IMR-90 (cell line): ENCODE measurements at regions not wholly inside any gene's neighbourhood (a gene's known extent, or its start where the extent isn't known, plus 50 kb on each side); places are given as distances from the start of the nearest gene placed in this dataset.

ENCODE experiments used
- ATAC-seq: fragments of 200-7000 bp; cut with Tn5 transposase; 2 replicates; pipeline ENCODE4 v1.9.1; 2020; ENCODE audit warnings: low read depth, mild to moderate bottlenecking, moderate library complexity
- BruUV-seq: library from RNA; stranded (reverse); fragments of 400-500 nt; replicated peaks from 2 replicates; lab custom pipeline; 2021; lab: Mats Ljungman, UMichigan
- CTCF ChIA-PET: fragments of 300-600 bp; formaldehyde crosslinking; extraction: SDS; loops from one replicate; lab custom pipeline; 2021; ENCODE audit warnings: antibody characterized with exemption; lab: Yijun Ruan, JAX
- POLR2A ChIA-PET: fragments of 300-600 bp; sonication (Branson Sonifier 250); formaldehyde crosslinking; loops from one replicate; lab custom pipeline; 2022; ENCODE audit warnings: antibody characterized with exemption; ENCODE audit not compliant: unreplicated experiment; lab: Charles Lee
- DNase-seq: peaks from one replicate; pipeline ENCODE4 v3.0.0; 2013
- H2AFZ ChIP-seq: replicated peaks from 2 replicates; pipeline ENCODE3; 2013; ENCODE audit warnings: low read length, mild to moderate bottlenecking; ENCODE audit not compliant: poor library complexity
- H2AK5ac ChIP-seq: 2 replicates; pipeline ENCODE4 v1.6.1; 2013; ENCODE audit warnings: low read depth, low read length, inconsistent platforms
- H2AK9ac ChIP-seq: replicated peaks from 2 replicates; pipeline ENCODE3; 2013; ENCODE audit warnings: mild to moderate bottlenecking, low read depth, low read length, moderate library complexity; ENCODE audit not compliant: poor library complexity
- H2BK120ac ChIP-seq: 2 replicates; pipeline ENCODE4 v1.6.1; 2013; ENCODE audit warnings: low read depth, low read length, inconsistent platforms
- H2BK15ac ChIP-seq: 3 replicates; pipeline ENCODE4 v1.6.1; 2013; ENCODE audit warnings: low read depth, low read length, inconsistent platforms
- H2BK20ac ChIP-seq: 2 replicates; pipeline ENCODE4 v1.6.1; 2013; ENCODE audit warnings: low read depth, mild to moderate bottlenecking, inconsistent platforms, low read length, moderate library complexity
- H2BK5ac ChIP-seq: 2 replicates; pipeline ENCODE4 v1.6.1; 2013; ENCODE audit warnings: mild to moderate bottlenecking, low read depth, low read length, inconsistent platforms; ENCODE audit not compliant: poor library complexity, severe bottlenecking
- H3K14ac ChIP-seq: replicated peaks from 2 replicates; pipeline ENCODE4 v1.6.1; 2013; ENCODE audit warnings: low read depth, low read length, inconsistent platforms
- H3K18ac ChIP-seq: 2 replicates; pipeline ENCODE4 v1.6.1; 2013; ENCODE audit warnings: low read depth, low read length, control low read depth
- H3K23ac ChIP-seq: 2 replicates; pipeline ENCODE4 v1.6.1; 2013; ENCODE audit warnings: low read depth, low read length, inconsistent platforms
- H3K27ac ChIP-seq: 2 replicates; pipeline ENCODE4 v1.5.1; 2013; ENCODE audit warnings: mild to moderate bottlenecking, control low read depth, low read length; ENCODE audit not compliant: insufficient read depth
- H3K27me3 ChIP-seq: 2 replicates; pipeline ENCODE4 v1.6.1; 2013; ENCODE audit warnings: low read length; ENCODE audit not compliant: control insufficient read depth, insufficient read depth
- H3K36me3 ChIP-seq: 2 replicates; pipeline ENCODE4 v1.6.1; 2013; ENCODE audit warnings: low read length, mixed read lengths; ENCODE audit not compliant: control insufficient read depth, insufficient read depth
- H3K4ac ChIP-seq: 2 replicates; pipeline ENCODE4 v1.6.1; 2013; ENCODE audit warnings: low read depth, low read length, inconsistent platforms
- H3K4me1 ChIP-seq: 2 replicates; pipeline ENCODE4 v1.6.1; 2013; ENCODE audit warnings: low read length, mixed read lengths; ENCODE audit not compliant: control insufficient read depth, insufficient read depth
- H3K4me2 ChIP-seq: 2 replicates; pipeline ENCODE4 v1.6.1; 2013; ENCODE audit warnings: low read depth, mild to moderate bottlenecking, control low read depth, low read length, moderate library complexity
- H3K4me3 ChIP-seq: 2 replicates; pipeline ENCODE4 v1.5.1; 2013; ENCODE audit warnings: low read depth, mild to moderate bottlenecking, control low read depth, low read length, moderate library complexity; ENCODE audit not compliant: insufficient read depth
- H3K56ac ChIP-seq: 2 replicates; pipeline ENCODE4 v1.6.1; 2013; ENCODE audit warnings: low read length, inconsistent platforms; ENCODE audit not compliant: insufficient read depth; ENCODE audit errors: extremely low read depth
- H3K79me1 ChIP-seq, 2 experiments: 2 replicates each; pipeline ENCODE4 v1.6.1; 2013; ENCODE audit warnings: low read length in 2 of 2, inconsistent platforms in 1 of 2, low read depth in 1 of 2
- H3K9ac ChIP-seq: 2 replicates; pipeline ENCODE4 v1.6.1; 2013; ENCODE audit warnings: low read depth, low read length, control low read depth
- H3K9me1 ChIP-seq: 2 replicates; pipeline ENCODE4 v1.6.1; 2013; ENCODE audit warnings: low read length, inconsistent platforms; ENCODE audit not compliant: insufficient read depth
- H3K9me3 ChIP-seq: 2 replicates; pipeline ENCODE4 v1.6.1; 2013; ENCODE audit warnings: low read length; ENCODE audit not compliant: control insufficient read depth, insufficient read depth
- H4K20me1 ChIP-seq: 2 replicates; pipeline ENCODE4 v1.6.1; 2013; ENCODE audit warnings: low read length, inconsistent platforms; ENCODE audit not compliant: insufficient read depth
- H4K5ac ChIP-seq: 2 replicates; pipeline ENCODE4 v1.6.1; 2013; ENCODE audit warnings: mild to moderate bottlenecking, low read depth, low read length, control low read depth
- H4K8ac ChIP-seq, 2 experiments: 2 replicates each; pipeline ENCODE4 v1.6.1; 2013; ENCODE audit warnings: low read depth in 2 of 2, low read length in 2 of 2, control low read depth in 1 of 2, inconsistent platforms in 1 of 2
- H4K91ac ChIP-seq: 2 replicates; pipeline ENCODE4 v1.6.1; 2013; ENCODE audit warnings: low read depth, low read length, inconsistent platforms; ENCODE audit not compliant: insufficient read depth
- BHLHE40 ChIP-seq: fragments of 150-350 bp; IDR thresholded peaks from 2 replicates; pipeline ENCODE4 v1.6.1; 2016; ENCODE audit warnings: mild to moderate bottlenecking, low read depth, low read length
- FOS ChIP-seq: fragments of 150-350 bp; IDR thresholded peaks from 2 replicates; pipeline ENCODE4 v1.6.1; 2016; ENCODE audit warnings: low read depth, low read length
- MXI1 ChIP-seq: IDR thresholded peaks from 2 replicates; pipeline ENCODE4 v1.6.1; 2012; ENCODE audit warnings: low read depth, mild to moderate bottlenecking, low read length, moderate library complexity, borderline replicate concordance
- NFE2L2 ChIP-seq: fragments of 150-350 bp; IDR thresholded peaks from 2 replicates; pipeline ENCODE4 v1.6.1; 2016; ENCODE audit warnings: low read depth, mild to moderate bottlenecking, low read length
- POLR2A ChIP-seq: IDR thresholded peaks from 2 replicates; pipeline ENCODE4 v1.6.1; 2012; ENCODE audit warnings: mild to moderate bottlenecking, low read depth, low read length
- RAD21 ChIP-seq: IDR thresholded peaks from 2 replicates; pipeline ENCODE4 v1.6.1; 2012; ENCODE audit warnings: low read length, improper control_type of control experiment
- RCOR1 ChIP-seq: IDR thresholded peaks from 2 replicates; pipeline ENCODE4 v1.6.1; 2012; ENCODE audit warnings: mild to moderate bottlenecking, low read length, improper control_type of control experiment; ENCODE audit not compliant: insufficient replicate concordance
- WGBS, 2 experiments: methylation state at CpG; one replicate each; pipeline versions ENCODE4 v1.1.5 to v1.1.7; 2013; ENCODE audit warnings: missing lambda C conversion rate in 2 of 2; ENCODE audit not compliant: insufficient read length in 1 of 2; ENCODE audit errors: extremely low coverage in 2 of 2; 5-methylcytosine and 5-hydroxymethylcytosine counted together
- dilution Hi-C: fragments of 300-500 bp; cut with HindIII; formaldehyde crosslinking; loops from one replicate; pipeline ENCODE4 v1.14.3; 2018; ENCODE audit warnings: low sequenced_read_pairs; ENCODE audit not compliant: unreplicated experiment
- in situ Hi-C: fragments of 300-500 bp; cut with MboI; formaldehyde crosslinking; loops from 3 replicates; pipeline ENCODE4 v1.14.3; 2019; ENCODE audit warnings: low sequenced_read_pairs, inconsistent platforms, mixed read lengths
- intact Hi-C: fragments of 100-400 bp; cut with micrococcal nuclease; formaldehyde crosslinking; loops from 2 replicates; pipeline ENCODE4 v1.10.0; 2022
- TF ChIP-seq, protein P1 (sequence below): fragments of 150-350 bp; IDR thresholded peaks from 2 replicates; pipeline ENCODE4 v1.6.1; 2016; ENCODE audit warnings: low read depth, mild to moderate bottlenecking, low read length, moderate library complexity, borderline replicate concordance

DNA sequence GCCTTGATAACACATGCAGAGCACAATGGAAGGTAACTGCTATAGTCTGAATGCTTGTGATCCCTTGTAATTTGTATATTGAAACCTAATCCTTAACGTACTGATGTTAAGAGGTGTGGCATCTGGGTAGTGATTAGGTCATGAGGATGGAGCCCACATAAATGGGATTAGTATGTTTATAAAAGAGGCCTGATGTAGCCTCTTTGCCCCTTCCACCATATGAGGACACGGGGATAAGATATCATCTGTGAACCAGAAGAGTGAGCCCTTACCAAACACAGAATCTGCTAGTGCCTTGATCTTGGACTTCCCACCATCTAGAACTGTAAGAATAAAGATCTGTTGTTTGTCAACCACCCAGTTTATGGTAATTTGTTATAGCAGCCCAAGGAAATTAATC is 1074.2 kb upstream of the INTU start:
- Histone ChIP-seq H3K9me3 (no peaks in the 10 kb centered on the region), H3K79me1 (no peaks in the 10 kb centered on the region), H3K4me1 (no peaks in the 10 kb centered on the region), H2BK5ac (no peak overlapping the region), H3K36me3 (no peaks in the 10 kb centered on the region), H2BK20ac (no peak overlapping the region), H3K27me3 (no peaks in the 10 kb centered on the region), H3K23ac (no peak overlapping the region), H3K18ac (no peak overlapping the region), H3K56ac (no peak overlapping the region), H2AFZ (no peak overlapping the region), H3K4me3 (no peak overlapping the region), H3K14ac (no peak overlapping the region), H2BK15ac (no peak overlapping the region), H2AK9ac (no peak overlapping the region), H3K9ac (no peak overlapping the region), H3K9me1 (no peaks in the 10 kb centered on the region), H4K5ac (no peak overlapping the region), H4K91ac (no peak overlapping the region), H3K4me2 (no peak overlapping the region), H3K27ac (no peak overlapping the region), H4K8ac (no peak overlapping the region), H3K4ac (no peak overlapping the region), H2BK120ac (no peak overlapping the region), H2AK5ac (no peak overlapping the region), H4K20me1 (no peaks in the 10 kb centered on the region)
- no TSS peak for BruUV-seq
- in situ Hi-C loops (no loop called here), intact Hi-C loops (no loop called here), dilution Hi-C loops (no loop called here)
- WGBS, 2 experiments = no CpG with 5 or more reads among the region's 2 CpGs
- no peak for ATAC-seq
- TF ChIP-seq NFE2L2 (no peak), RAD21 (no peak), POLR2A (no peak), MXI1 (no peak), BHLHE40 (no peak), RCOR1 (no peak), FOS (no peak)
- TF ChIP-seq, protein P1, sequence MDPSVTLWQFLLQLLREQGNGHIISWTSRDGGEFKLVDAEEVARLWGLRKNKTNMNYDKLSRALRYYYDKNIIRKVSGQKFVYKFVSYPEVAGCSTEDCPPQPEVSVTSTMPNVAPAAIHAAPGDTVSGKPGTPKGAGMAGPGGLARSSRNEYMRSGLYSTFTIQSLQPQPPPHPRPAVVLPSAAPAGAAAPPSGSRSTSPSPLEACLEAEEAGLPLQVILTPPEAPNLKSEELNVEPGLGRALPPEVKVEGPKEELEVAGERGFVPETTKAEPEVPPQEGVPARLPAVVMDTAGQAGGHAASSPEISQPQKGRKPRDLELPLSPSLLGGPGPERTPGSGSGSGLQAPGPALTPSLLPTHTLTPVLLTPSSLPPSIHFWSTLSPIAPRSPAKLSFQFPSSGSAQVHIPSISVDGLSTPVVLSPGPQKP = no peak
- DNase-seq = no peak
- ChIA-PET POLR2A (no interaction called here), CTCF (no interaction called here)
